H9 (cell line): ENCODE measurements at regions not wholly inside any gene's neighbourhood (a gene's known extent, or its start where the extent isn't known, plus 50 kb on each side); places are given as distances from the start of the nearest gene placed in this dataset.

Experiments used
- DNase-seq: peaks from one replicate; pipeline ENCODE4 v3.0.0-alpha.2; 2017
- H2AFZ ChIP-seq: one replicate; pipeline ENCODE4 v1.6.1; 2013; ENCODE audit warnings: mild to moderate bottlenecking, low read length, control low read depth, moderate library complexity
- H2AK5ac ChIP-seq: 2 replicates; pipeline ENCODE4 v1.6.1; 2013; ENCODE audit warnings: low read length, control low read depth, mixed read lengths; ENCODE audit not compliant: insufficient read length
- H2BK120ac ChIP-seq: one replicate; pipeline ENCODE4 v1.6.1; 2013; ENCODE audit warnings: low read depth, mild to moderate bottlenecking, low read length, control low read depth, inconsistent platforms; ENCODE audit not compliant: poor library complexity, severe bottlenecking
- H2BK12ac ChIP-seq: 2 replicates; pipeline ENCODE4 v1.6.1; 2013; ENCODE audit warnings: low read length, control low read depth, mixed read lengths, low read depth; ENCODE audit not compliant: insufficient read length
- H2BK15ac ChIP-seq: 2 replicates; pipeline ENCODE4 v1.6.1; 2013; ENCODE audit warnings: low read depth, low read length, control low read depth
- H2BK20ac ChIP-seq: one replicate; pipeline ENCODE4 v1.6.1; 2013; ENCODE audit warnings: low read depth, mild to moderate bottlenecking, low read length, control low read depth, inconsistent platforms; ENCODE audit not compliant: poor library complexity, severe bottlenecking
- H2BK5ac ChIP-seq: 2 replicates; pipeline ENCODE4 v1.6.1; 2013; ENCODE audit warnings: low read length, control low read depth, mixed read lengths; ENCODE audit not compliant: insufficient read length
- H3K14ac ChIP-seq: 2 replicates; pipeline ENCODE4 v1.6.1; 2013; ENCODE audit warnings: low read length, control low read depth; ENCODE audit not compliant: insufficient read depth
- H3K18ac ChIP-seq: 2 replicates; pipeline ENCODE4 v1.6.1; 2013; ENCODE audit warnings: low read depth, mild to moderate bottlenecking, mixed read lengths, low read length, control low read depth; ENCODE audit not compliant: insufficient read length
- H3K23ac ChIP-seq: 2 replicates; pipeline ENCODE4 v1.6.1; 2013; ENCODE audit warnings: low read length, control low read depth, mixed read lengths, low read depth; ENCODE audit not compliant: insufficient read length
- H3K23me2 ChIP-seq: 2 replicates; pipeline ENCODE4 v1.6.1; 2013; ENCODE audit warnings: low read depth, mild to moderate bottlenecking, mixed read lengths, low read length, control low read depth; ENCODE audit not compliant: insufficient read length, poor library complexity, severe bottlenecking
- H3K27ac ChIP-seq: 2 replicates; pipeline ENCODE4 v1.5.1; 2013; ENCODE audit warnings: low read length, control low read depth, mixed read lengths, low read depth; ENCODE audit not compliant: insufficient read length
- H3K27me3 ChIP-seq: 2 replicates; pipeline ENCODE4 v1.6.1; 2013; ENCODE audit warnings: low read length, control low read depth, inconsistent platforms; ENCODE audit not compliant: insufficient read depth
- H3K4ac ChIP-seq: 2 replicates; pipeline ENCODE4 v1.6.1; 2013; ENCODE audit warnings: low read depth, mild to moderate bottlenecking, control low read depth, inconsistent platforms, low read length, moderate library complexity
- H3K4me1 ChIP-seq: 2 replicates; pipeline ENCODE4 v1.6.1; 2013; ENCODE audit warnings: low read length, control low read depth, inconsistent platforms; ENCODE audit not compliant: insufficient read depth
- H3K4me2 ChIP-seq: 2 replicates; pipeline ENCODE4 v1.6.1; 2013; ENCODE audit warnings: low read length, control low read depth, mixed read lengths; ENCODE audit not compliant: insufficient read length, insufficient read depth
- H3K56ac ChIP-seq: 2 replicates; pipeline ENCODE4 v1.6.1; 2013; ENCODE audit warnings: low read depth, mild to moderate bottlenecking, mixed read lengths, low read length, control low read depth; ENCODE audit not compliant: insufficient read length
- H3K79me1 ChIP-seq: 2 replicates; pipeline ENCODE4 v1.6.1; 2013; ENCODE audit warnings: low read depth, mild to moderate bottlenecking, moderate library complexity, low read length, control low read depth, inconsistent platforms; ENCODE audit not compliant: insufficient read depth, poor library complexity, severe bottlenecking
- H3K79me2 ChIP-seq: 2 replicates; pipeline ENCODE4 v1.6.1; 2013; ENCODE audit warnings: low read length, control low read depth, inconsistent platforms; ENCODE audit not compliant: insufficient read depth
- H3K9ac ChIP-seq: 2 replicates; pipeline ENCODE4 v1.6.1; 2013; ENCODE audit warnings: low read length, control low read depth, mixed read lengths; ENCODE audit not compliant: insufficient read length; ENCODE audit errors: extremely low read depth
- H3K9me3 ChIP-seq: one replicate; pipeline ENCODE4 v1.6.1; 2013; ENCODE audit warnings: low read depth, low read length, inconsistent platforms; ENCODE audit not compliant: control insufficient read depth
- H3T11ph ChIP-seq: one replicate; pipeline ENCODE4 v1.6.1; 2013; ENCODE audit warnings: mild to moderate bottlenecking, low read length, control low read depth, inconsistent platforms
- H4K20me1 ChIP-seq: one replicate; pipeline ENCODE4 v1.6.1; 2013; ENCODE audit not compliant: control insufficient read depth, insufficient read length, insufficient read depth
- H4K5ac ChIP-seq: 2 replicates; pipeline ENCODE4 v1.6.1; 2013; ENCODE audit warnings: low read depth, mild to moderate bottlenecking, mixed read lengths, low read length, control low read depth; ENCODE audit not compliant: insufficient read length
- H4K8ac ChIP-seq: replicated peaks from 2 replicates; pipeline ENCODE4 v1.6.1; 2013; ENCODE audit warnings: low read length, control low read depth, mixed read lengths, low read depth; ENCODE audit not compliant: insufficient read length
- H4K91ac ChIP-seq: 2 replicates; pipeline ENCODE4 v1.6.1; 2013; ENCODE audit warnings: low read depth, mild to moderate bottlenecking, moderate library complexity, mixed read lengths, low read length, control low read depth; ENCODE audit not compliant: insufficient read length
- H3K27ac Mint-ChIP-seq, 3 experiments: 2 replicates in 2 of 3; 3 replicates in 1 of 3; pipeline ENCODE4 v1.8.0; 2020 to 2021; ENCODE audit warnings: mixed read lengths in 3 of 3, mild to moderate bottlenecking in 1 of 3, moderate library complexity in 1 of 3
- H3K27me3 Mint-ChIP-seq: 2 replicates; pipeline ENCODE4 v1.8.0; 2021; ENCODE audit warnings: low read depth, mild to moderate bottlenecking, moderate library complexity, mixed read lengths
- H3K36me3 Mint-ChIP-seq, 3 experiments: 2 replicates in 2 of 3; 3 replicates in 1 of 3; pipeline ENCODE4 v1.8.0; 2020 to 2021; ENCODE audit warnings: low read depth in 3 of 3, mixed read lengths in 3 of 3; ENCODE audit not compliant: insufficient read depth in 1 of 3
- H3K4me1 Mint-ChIP-seq, 2 experiments: 2 replicates each; pipeline ENCODE4 v1.8.0; 2020; ENCODE audit warnings: mixed read lengths in 2 of 2
- H3K4me3 Mint-ChIP-seq, 2 experiments: 2 replicates in 1 of 2; 3 replicates in 1 of 2; pipeline ENCODE4 v1.8.0; 2020 to 2021; ENCODE audit warnings: mild to moderate bottlenecking in 2 of 2, mixed read lengths in 2 of 2, moderate library complexity in 1 of 2
- H3K9me3 Mint-ChIP-seq, 2 experiments: 2 replicates in 1 of 2; 3 replicates in 1 of 2; pipeline ENCODE4 v1.8.0; 2020; ENCODE audit warnings: mild to moderate bottlenecking in 2 of 2, mixed read lengths in 2 of 2, moderate library complexity in 1 of 2
- CTCF ChIP-seq: fragments of 200-600 bp; sonication (generic); conservative IDR thresholded peaks from 3 replicates; pipeline ENCODE4 v1.8.0; 2021; ENCODE audit warnings: antibody characterized with exemption, mild to moderate bottlenecking
- WGBS: extraction: QIAGEN DNeasy Blood & Tissue Kit; methylation state at CpG from one replicate; pipeline ENCODE4 v1.1.7; 2013; ENCODE audit warnings: missing lambda C conversion rate, low lambda C conversion rate, mixed read lengths; ENCODE audit not compliant: insufficient read length; ENCODE audit errors: extremely low coverage; 5-methylcytosine and 5-hydroxymethylcytosine counted together

- Histone ChIP-seq H3T11ph (no peak overlapping the region), H2BK20ac (no peak overlapping the region), H3K23me2 (no peaks in the 10 kb centered on the region), H3K79me1 (no peaks in the 10 kb centered on the region), H2AFZ (no peak overlapping the region), H2BK120ac (no peak overlapping the region), H3K79me2 (no peaks in the 10 kb centered on the region), H3K4me2 (no peak overlapping the region), H3K4ac (no peak overlapping the region), H2BK5ac (no peak overlapping the region), H2BK15ac (no peak overlapping the region), H4K20me1 (no peaks in the 10 kb centered on the region), H4K5ac (no peak overlapping the region), H3K27ac (no peak overlapping the region), H2AK5ac (no peak overlapping the region), H3K23ac (no peak overlapping the region), H3K27me3 (no peaks in the 10 kb centered on the region), H3K14ac (no peak overlapping the region), H2BK12ac (no peak overlapping the region), H3K18ac (no peak overlapping the region), H3K9ac (no peak overlapping the region), H3K56ac (no peak overlapping the region), H3K9me3 (no peaks in the 10 kb centered on the region), H3K4me1 (peaks cover 3% of the 10 kb centered on the region), H4K91ac (no peak overlapping the region), H4K8ac (no peak overlapping the region)
- no peak for DNase-seq
- no peak for TF ChIP-seq CTCF
- Mint-ChIP-seq H3K36me3 (no peaks in the 10 kb centered on the region; a peak in 2 of 7 replicates), H3K9me3 (no peaks in the 10 kb centered on the region), H3K4me1 (peaks cover 18 to 26% of the 10 kb centered on the region in 2 experiments), H3K4me3 (no peak overlapping the region), H3K27ac (no peak overlapping the region), H3K27me3 (peaks cover 5% of the 10 kb centered on the region; the same call in 1 of the 2 replicates)
- no CpG with 5 or more reads among the region's 4 CpGs for WGBS
These were observed 120.9 kb upstream of the IPO9 start for GRCh38 chr1:201708085-201708512.
